GM12865 (cell line): ENCODE measurements at regions not wholly inside any gene's neighbourhood (a gene's known extent, or its start where the extent isn't known, plus 50 kb on each side); places are given as distances from the start of the nearest gene placed in this dataset.

Experiments
- DNase-seq: peaks from one replicate; pipeline ENCODE4 v3.0.0; 2010; ENCODE audit warnings: low read depth
- H3K4me3 ChIP-seq: 2 replicates; pipeline ENCODE4 v1.5.1; 2011; ENCODE audit warnings: mild to moderate bottlenecking, low read depth, low read length, control low read depth
- CTCF ChIP-seq: IDR thresholded peaks from 2 replicates; pipeline ENCODE4 v1.5.1; 2011; ENCODE audit warnings: low read length, control low read depth, low read depth, inconsistent platforms; ENCODE audit not compliant: insufficient read depth; ENCODE audit errors: missing control alignments

GRCh38 chr2:162908567-162908966 lies 70.0 kb upstream of the KCNH7 start:
- no peak for TF ChIP-seq CTCF
- no peak overlapping the region for H3K4me3 ChIP-seq
- DNase-seq: no peak

- TF ChIP-seq CTCF: peak; percentile 77
- H3K4me3 ChIP-seq: no peak overlapping the region
- peak; percentile 63 for DNase-seq
Measured at GRCh38 chr2:162890690-162891311, 52.2 kb upstream of the KCNH7 start.

- DNase-seq: no peak
- no peak overlapping the region for H3K4me3 ChIP-seq
- no peak for TF ChIP-seq CTCF
Measured at GRCh38 chr2:162888652-162889051, 50.1 kb upstream of the KCNH7 start.
